SKM-1 treated with dmso at 0.1 percent for 144 hours (cell line): ENCODE measurements at regions not wholly inside any gene's neighbourhood (a gene's known extent, or its start where the extent isn't known, plus 50 kb on each side); places are given as distances from the start of the nearest gene placed in this dataset.
A peak's percentile ranks its signal among the peaks of the same experiment; 100 is the strongest.
"Not testable (repeated sequence)": the region's sequence is repeated elsewhere in the genome, so short reads cannot be mapped to it uniquely, and the experiment has no call there.

Source experiments
- DNase-seq: peaks from one replicate; lab custom pipeline; 2025; ENCODE audit not compliant: unreplicated experiment; lab: John Stamatoyannopoulos, UW

GRCh38 chr2:95654897-95655296, 63.1 kb downstream of the TRIM43 start:
- not testable (repeated sequence) for DNase-seq

- DNase-seq, result not testable (repeated sequence)
Observed at GRCh38 chr2:95656553-95656952, 64.8 kb downstream of the TRIM43 start.

- DNase-seq, result not testable (repeated sequence)
Observed at GRCh38 chr2:95657937-95658336, 66.1 kb downstream of the TRIM43 start.

- DNase-seq, result not testable (repeated sequence)
Observed at GRCh38 chr2:95660766-95661562, 69.2 kb downstream of the TRIM43 start.

GRCh38 chr2:95663471-95664441, 72.0 kb downstream of the TRIM43 start:
- DNase-seq, result not testable (repeated sequence)

- DNase-seq, result not testable (repeated sequence)
Observed at GRCh38 chr2:95666636-95667035, 74.8 kb downstream of the TRIM43 start.

- DNase-seq, result no peak
Observed at GRCh38 chr2:95667480-95667879, 75.7 kb downstream of the TRIM43 start.

GRCh38 chr2:95668934-95669333, 77.1 kb downstream of the TRIM43 start:
- not testable (repeated sequence) for DNase-seq

- peak; percentile 29 for DNase-seq
Observed at GRCh38 chr2:95669441-95669991, 77.7 kb downstream of the TRIM43 start.

GRCh38 chr2:95670167-95670566, 78.4 kb downstream of the TRIM43 start:
- no peak for DNase-seq

- no peak for DNase-seq
Observed at GRCh38 chr2:95670686-95671085, 78.9 kb downstream of the TRIM43 start.

GRCh38 chr2:95671171-95671570, 79.4 kb downstream of the TRIM43 start:
- DNase-seq, result not testable (repeated sequence)

GRCh38 chr2:95671992-95672391, 80.2 kb downstream of the TRIM43 start:
- not testable (repeated sequence) for DNase-seq

- not testable (repeated sequence) for DNase-seq
Observed at GRCh38 chr2:95672500-95672899, 80.7 kb downstream of the TRIM43 start.

GRCh38 chr2:95674186-95674585, 82.4 kb downstream of the TRIM43 start:
- DNase-seq, result no peak

GRCh38 chr2:95676573-95676972, 84.8 kb downstream of the TRIM43 start:
- not testable (repeated sequence) for DNase-seq

- DNase-seq, result no peak
Observed at GRCh38 chr2:95677346-95677745, 85.5 kb downstream of the TRIM43 start.

- DNase-seq, result not testable (repeated sequence)
Observed at GRCh38 chr2:95677833-95678232, 86.0 kb downstream of the TRIM43 start.

GRCh38 chr2:95681158-95681557, 89.4 kb downstream of the TRIM43 start:
- not testable (repeated sequence) for DNase-seq

- DNase-seq, result not testable (repeated sequence)
Observed at GRCh38 chr2:95681589-95682081, 89.8 kb downstream of the TRIM43 start.

GRCh38 chr2:95682889-95683517, 91.2 kb downstream of the TRIM43 start:
- DNase-seq, result not testable (repeated sequence)
